Stimulated activated naive CD4-positive, alpha-beta T cell (primary cell): ENCODE measurements at regions not wholly inside any gene's neighbourhood (a gene's known extent, or its start where the extent isn't known, plus 50 kb on each side); places are given as distances from the start of the nearest gene placed in this dataset.

Experiments
- DNase-seq, 6 experiments: peaks; one replicate each; lab custom pipeline; 2025; lab: John Stamatoyannopoulos, UW

DNA sequence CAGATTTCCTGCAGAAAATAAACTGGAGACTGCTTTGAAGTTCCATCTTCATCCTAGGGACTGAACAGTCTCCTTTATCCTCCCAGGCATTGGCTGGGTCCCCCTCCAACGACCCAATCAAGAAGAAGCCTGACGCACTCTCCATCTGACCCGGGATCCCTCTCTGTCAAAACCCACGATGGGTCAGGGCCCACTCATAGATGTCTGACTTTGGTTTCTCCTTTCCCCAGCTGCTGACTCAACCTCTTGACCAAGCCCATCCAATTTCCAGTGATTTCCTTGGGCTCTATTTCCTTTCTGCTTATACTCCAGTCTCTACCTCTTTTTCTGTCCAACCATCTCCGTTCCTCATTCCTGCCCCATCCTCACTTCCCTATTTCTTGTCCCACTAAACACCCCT is 189.7 kb downstream of the MIAT start:
- DNase-seq: no peak

DNA sequence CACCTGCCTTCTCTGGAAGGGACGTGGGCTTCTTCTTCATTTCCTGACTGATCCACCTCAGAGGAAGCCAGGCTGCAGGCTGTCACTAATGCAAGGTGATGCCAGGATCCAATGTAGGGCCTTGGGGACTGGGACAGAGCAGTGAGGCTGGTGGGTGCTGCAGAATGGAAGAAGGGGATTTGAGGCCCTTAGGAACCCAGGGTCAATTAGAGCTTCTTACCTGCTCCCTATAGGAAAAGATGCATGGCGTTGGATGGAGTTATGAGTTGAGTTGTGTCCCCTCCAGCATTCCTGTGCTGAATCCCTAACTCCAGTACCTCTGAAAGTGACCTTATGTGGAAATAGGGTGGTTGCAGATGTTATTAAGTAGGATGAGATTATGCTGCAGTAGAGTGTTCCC is 190.4 kb downstream of the MIAT start:
- DNase-seq: no peak

DNA sequence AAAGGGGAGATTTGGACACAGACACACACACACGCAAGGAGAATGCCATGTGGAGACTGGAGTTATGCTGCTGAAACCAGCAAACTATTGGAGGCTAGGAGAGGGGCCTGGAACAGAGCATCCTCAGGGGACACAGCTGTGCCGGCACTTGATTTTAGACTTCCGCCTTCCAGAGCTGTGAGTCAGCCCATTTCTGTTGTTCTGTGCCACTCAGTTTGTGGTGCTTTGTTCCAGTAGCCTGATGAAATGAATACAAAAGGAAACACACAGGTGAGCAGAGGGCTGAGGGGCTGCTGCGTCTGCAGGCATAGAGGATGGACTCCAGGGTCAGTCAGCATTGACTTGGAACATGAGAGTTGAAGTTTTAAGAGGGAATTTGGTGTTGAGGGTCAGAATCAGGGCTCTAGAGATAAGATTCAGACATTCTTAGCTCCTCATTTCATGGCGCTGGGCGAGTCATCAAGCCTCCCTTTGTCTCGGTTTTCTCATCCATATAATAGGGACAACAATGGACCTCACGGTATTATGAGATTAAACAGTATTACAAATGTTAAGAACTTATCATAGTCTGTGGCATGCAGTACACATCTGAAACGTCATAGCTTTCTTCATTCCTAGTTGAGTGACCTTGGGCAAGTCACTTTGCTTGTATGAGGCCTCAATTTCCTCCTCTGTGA is 191.0 kb downstream of the MIAT start:
- no peak for DNase-seq

DNA sequence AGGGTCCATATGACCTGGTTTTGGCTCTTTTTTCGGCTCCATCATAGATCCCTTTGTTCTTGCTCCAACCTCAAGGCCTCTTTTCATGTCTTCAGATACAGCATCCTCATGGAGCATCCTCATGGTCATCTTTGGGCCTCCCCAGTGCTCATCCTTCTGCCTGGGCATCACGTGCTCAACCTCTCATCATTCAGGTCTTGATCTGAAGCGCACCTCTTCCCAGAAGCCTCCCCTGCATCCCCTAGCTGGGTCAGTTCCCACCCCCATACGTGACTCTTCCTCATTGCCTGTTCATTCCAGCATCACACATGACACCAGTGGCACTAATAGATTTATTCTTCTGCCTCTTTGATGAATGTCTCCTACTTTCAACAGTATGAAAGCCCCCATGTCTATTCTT is 192.2 kb downstream of the MIAT start:
- no peak for DNase-seq

DNA sequence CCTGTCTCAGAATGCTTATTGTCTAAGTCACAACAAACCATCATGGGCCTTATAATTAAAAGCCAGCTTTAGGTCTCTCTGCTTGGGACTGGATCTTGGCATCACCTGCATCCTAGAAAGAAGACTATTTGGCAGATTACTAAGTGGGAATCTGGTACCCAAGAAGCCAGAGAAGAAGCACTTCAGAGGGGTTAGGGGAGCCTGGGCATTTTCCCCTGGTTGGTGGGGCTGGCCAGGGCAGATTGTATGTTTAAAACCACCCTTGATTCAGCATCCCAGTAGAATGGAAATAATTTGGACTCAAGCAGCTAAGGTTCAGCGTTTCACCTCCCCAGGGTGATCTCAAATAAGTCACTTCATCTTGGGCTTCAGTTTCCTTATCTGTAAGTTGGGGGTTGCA is 193.7 kb downstream of the MIAT start:
- no peak for DNase-seq

DNA sequence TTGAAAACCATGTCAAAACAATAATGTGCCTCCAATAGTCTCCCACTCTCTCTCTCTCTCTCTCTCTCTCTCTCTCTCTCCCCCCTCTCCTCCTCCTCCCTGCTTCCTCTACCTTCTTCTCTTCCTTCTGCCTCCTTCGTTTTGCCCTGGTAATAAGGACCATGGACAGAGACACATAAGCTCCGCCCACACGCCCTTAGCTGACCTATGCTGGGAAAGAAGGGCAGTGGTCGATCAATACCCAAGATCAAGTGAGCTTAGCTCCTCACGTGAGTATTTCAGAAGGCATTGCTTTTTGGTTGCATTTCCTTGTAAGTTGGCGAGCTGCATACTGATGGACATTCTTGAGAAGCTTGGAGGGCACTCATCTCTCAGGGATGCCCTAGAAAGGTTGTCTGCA is 194.8 kb downstream of the MIAT start:
- no peak for DNase-seq

DNA sequence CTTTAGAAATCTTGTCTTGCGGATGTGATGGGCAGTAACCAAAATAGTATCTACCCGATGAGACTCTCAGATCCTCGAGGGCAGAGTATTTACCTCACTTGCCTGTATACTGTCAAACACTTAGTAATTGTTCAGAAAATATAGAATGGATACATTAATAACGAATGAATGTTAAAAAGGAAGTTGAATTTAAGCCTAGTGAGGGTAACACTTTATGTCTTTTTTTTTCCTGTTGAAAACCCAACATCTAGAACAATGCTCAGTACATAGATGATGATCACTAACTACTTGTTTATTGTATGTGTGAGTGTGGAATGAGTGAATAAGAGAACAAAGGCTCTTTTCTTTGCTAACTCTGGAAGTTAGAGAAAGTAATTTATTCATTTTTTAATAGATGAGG is 195.7 kb downstream of the MIAT start:
- DNase-seq: no peak

DNA sequence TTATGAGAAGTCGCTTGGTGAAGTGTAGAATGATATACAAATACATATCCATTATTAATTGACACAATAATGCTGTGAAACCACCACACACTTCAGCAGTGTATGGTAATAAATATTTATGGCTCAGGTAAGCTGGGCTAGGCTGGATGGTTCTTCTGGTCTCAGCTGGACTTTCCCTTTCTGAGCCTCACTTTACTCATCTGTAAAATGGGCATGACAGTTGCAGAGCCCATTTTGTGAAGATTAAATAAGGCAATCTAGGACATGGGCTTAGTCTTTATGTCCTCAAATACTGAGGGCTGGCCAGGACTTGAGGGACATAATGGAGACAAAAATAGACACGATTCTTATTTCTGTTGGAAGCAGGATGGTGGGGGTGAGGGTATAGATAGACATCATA is 196.1 kb downstream of the MIAT start:
- DNase-seq: no peak

DNA sequence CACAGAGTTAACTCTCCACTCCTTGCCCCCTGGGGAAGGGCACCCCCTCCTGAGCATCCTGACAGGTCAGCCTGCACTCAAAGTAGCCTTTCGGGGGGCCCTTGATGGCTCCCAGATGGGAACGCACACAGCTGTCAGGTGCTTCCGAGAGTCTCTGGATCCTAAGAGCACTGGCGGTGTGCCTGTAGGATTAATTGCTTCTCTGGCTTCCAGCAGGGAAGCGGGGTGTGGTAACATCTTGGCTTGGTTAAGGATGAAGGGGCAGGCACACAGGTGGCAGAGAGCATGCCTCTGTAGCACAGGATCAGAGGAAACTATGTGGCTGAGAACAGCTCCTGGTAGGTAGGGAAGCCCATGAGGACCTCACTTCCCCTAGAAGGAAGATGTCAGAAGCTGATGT is 199.8 kb downstream of the MIAT start:
- no peak for DNase-seq

DNA sequence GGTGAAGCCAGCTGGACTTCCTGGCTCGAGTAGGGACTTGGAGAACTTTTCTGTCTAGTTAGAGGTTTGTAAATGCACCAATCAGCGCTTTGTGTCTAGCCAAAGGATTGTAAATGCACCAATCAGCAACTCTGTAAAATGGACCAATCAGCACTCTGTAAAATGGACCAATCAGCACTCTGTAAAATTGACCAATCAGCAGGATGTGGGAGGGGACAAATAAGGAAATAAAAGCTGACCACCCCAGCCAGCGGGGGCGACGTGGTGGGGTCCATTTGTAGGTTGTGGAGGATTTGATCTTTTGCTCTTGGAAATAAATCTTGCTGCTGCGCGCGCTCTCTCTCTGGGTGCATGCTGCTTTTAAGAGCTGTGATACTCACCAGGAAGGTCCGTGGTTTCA is 202.9 kb downstream of the MIAT start:
- DNase-seq: no peak

DNA sequence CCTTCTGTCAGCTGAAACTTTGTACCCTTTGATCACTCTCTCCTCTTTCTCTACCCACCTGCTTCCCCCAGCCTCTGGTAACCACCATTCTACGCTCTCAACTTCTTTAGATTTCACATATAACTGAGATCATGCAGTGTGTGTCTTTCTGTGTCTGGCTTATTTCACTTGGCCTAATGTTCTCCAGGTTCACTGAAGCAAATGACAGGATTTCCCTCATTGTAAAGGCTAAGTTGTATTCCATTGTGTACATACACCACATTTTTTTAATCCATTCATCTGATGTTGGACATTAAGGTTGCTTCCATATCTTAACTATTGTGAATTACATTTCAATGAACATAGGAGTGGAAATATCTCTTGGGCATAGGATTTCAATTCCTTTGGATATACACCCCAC is 207.6 kb downstream of the MIAT start:
- DNase-seq: no peak

DNA sequence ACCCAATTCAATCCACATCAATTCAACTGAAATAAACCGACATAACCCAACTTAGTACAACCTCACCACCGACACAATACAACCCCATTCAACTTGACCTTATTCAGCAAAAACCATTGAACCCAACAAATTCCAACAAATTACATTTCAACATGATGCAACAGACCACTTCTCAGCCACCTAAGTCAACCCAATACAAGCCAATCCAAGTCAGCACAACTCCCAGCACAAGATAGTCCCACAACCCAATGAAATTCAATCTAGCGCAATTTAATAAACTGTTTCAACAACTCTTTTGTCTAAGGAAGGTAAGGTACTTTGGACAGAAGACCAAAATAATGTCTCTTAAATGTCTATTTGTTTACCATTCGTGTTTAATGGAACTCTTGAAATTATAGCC is 226.0 kb downstream of the MIAT start:
- DNase-seq: no peak

DNA sequence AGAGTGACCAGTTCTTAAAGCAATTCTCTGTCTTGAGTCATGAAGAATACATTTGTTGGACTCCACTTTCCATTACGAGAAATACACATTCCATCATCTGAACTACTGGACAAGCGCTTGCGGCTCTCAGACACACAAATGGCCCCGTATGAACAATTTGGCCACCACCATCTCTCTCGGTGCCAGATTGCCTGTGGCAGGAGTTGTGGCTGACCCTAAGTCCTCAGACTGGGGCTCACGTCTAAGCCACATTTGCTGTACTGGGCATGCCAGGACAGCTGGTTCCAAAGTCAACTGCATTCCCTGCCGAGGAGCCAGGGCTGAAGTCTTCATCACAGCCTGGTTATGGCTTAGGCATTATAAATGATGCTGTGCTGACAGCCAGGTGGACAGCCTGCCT is 227.5 kb downstream of the MIAT start:
- DNase-seq: no peak

DNA sequence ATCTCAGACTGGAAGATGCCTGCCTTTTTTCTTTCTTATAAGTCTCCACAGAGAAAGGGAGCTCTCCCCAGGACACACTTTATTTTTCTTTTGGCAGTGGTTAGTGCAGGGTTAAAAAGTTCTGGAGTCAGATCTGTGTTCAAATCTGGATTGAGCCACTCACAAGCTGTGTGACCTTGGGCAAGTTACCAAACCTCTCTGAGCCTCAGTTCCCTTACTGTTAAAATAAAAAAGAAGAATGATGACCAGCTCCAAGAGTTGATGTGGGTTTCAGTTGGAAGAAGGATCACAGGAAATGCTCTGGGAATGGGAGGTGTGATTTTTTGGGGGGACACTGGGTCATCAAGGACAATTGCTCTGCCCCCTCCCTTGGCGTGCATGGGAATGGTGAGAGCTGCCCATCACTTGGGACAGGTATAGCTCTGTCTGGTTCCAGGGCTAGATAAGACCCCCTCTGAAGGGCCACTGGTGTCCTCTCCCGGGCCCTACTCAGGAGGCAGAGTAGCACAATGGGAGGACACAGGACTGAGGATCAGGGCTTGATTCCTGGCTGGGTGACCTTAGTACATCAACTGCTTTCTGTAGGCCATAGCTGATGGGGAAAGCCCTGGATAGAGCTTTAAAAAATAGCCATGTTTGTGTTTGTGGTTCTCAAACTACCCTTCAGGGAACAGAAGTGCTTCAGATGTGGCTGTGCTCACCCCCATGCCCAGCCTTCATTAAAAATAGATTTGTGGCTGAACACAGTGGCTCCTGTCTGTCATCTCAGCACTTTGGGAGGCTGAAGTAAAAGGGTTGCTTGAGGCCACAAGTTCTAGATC is 228.3 kb downstream of the MIAT start:
- DNase-seq: no peak

DNA sequence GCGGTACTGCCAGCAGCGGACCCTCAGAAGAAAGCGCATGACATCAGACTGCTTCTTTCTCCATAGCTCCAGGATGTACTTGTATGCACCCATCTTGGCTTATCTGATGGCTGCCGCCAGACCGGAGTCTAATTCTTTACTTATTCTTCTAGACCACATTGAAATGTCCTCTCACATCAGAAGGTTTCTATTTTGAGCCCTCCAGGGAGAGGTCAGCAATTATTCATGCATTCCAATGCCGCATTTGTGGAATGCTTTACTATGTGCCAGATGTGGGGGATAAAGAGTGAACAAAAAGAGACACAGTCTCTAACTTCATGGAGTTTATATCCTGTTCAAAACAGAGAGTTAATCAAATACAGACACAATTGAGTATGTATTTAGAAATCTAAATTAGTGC is 230.1 kb downstream of the MIAT start:
- DNase-seq: no peak

DNA sequence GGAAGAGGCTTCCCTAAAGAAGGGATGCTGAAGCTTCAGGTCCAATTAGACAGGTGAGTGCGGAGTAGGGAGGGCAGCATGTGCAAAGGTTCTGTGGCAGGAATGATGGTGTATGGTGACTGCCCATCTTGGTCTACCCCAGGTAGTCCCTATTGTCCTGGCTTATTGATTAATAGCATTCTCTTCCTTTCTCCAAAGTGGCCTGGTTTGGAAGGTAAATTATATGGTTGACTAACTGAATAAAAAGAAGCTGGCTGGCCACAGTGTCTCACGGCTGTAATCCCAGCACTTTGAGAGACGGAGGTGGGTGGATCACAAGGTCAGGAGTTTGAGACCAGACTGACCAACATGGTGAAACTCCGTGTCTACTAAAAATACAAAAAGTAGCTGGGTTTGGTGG is 230.5 kb downstream of the MIAT start:
- DNase-seq: no peak

DNA sequence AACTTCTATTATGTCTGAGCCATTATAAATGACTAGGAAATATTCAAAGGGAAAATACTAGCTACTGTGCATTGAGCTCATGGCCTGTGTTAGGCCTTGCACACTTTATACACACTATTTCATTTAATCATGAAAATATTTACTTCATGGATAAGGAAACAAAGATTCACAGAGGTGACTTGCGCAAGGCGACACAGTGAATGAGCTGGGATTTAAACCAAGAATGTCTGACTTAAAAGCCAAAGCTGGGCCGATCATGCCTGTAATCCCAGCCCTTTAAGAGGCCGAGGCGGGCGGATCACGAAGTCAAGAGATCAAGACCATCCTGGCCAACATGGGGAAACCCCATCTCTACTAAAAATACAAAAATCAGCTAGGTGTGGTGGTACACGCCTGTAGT is 231.5 kb downstream of the MIAT start:
- no peak for DNase-seq

DNA sequence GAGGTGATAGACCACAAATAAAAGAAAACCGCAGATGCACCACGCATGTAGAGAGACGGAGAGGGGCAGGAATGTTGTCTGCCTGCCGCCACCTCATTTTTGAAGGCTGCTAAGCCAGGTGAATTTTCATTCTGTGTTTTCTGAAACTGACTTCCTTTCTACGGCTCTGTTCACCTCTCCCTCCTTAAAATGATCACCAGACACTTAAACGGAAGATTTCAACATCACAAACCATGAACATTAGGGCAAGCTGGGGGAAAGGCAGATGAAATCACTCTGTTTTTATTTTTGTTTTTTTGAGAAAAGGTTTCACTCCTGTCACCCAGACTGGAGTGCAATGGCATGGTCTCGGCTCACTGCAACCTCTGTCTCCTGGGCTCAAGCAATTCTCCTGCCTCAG is 232.4 kb downstream of the MIAT start:
- DNase-seq: no peak

DNA sequence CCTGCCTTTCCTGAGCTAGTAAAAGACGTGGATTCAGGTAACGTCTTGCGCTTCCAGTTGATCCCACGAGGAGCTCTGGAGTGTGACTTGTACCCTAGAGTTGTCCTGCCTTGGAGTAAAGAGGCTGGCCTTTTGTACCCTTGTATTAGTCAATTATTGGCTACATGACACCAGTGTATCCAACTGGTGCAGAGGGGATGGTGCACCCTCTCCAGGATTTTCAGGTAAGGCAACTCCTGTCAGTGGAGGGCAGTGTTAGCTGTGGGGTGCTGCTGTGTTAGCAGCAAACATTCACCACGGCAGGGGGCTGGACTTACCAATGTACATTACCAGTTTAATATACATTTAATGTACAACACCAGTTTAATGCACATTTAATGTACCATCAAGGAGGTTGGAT is 233.5 kb downstream of the MIAT start:
- DNase-seq: no peak

DNA sequence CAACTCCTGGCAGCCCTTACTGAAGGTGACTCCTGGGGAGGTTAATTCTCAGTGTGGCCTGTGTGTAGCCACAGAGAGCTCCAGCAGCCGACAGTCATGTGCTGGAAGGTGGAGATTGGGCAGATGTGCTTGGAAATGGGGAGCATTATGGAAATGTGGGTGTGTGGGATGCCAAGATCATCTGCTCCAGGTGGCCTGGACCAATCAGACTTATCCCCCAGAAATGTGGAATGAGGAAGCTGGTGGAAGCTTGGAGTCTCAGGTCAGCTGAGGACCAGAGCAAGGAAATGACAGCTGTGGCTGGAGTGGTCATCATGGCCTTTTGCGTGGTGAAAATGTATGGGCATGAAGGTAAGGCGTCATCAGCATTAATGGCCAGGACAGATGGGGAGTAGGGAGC is 234.0 kb downstream of the MIAT start:
- DNase-seq: no peak

DNA sequence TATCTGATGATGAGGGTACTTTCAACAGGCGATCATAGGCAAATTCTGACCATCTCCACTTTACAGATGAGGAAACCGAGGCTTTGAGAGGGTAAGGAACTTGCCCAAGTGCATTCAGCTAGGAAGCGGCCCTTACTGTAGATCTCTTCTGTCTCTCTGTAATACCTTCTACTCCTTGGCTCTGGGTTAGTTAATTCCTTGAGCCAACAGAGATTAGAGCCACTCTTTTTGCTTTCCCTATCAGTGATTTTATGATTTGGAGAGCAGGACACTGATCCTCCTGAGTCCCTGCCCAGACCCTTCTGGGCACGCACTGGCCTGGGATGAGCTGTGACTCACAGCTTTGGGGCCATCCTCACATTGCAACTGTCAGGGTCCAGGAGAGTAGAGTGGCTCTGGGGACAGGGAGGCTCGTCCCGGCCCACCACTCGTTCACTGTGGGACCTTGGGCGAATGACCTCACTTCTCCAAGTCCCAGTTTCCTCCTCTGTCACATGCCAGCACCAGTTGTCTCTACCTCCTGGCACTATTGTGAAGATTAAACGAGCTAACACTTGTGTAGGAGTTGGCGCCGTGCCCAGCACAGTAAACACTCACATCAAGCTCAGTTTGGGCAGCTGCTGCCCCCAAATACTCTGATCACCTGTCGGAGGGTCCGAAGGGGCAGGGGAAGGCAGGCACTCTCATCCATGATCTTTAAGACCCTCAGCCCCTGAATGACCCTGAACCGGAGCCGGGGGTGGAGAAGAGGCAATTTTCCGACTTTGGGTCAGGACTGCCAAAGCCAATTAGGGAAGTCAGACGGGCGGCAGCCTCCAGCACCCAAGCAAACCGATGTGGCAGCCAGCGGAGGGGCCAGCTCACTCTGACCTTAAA is 235.0 kb downstream of the MIAT start:
- DNase-seq: no peak

DNA sequence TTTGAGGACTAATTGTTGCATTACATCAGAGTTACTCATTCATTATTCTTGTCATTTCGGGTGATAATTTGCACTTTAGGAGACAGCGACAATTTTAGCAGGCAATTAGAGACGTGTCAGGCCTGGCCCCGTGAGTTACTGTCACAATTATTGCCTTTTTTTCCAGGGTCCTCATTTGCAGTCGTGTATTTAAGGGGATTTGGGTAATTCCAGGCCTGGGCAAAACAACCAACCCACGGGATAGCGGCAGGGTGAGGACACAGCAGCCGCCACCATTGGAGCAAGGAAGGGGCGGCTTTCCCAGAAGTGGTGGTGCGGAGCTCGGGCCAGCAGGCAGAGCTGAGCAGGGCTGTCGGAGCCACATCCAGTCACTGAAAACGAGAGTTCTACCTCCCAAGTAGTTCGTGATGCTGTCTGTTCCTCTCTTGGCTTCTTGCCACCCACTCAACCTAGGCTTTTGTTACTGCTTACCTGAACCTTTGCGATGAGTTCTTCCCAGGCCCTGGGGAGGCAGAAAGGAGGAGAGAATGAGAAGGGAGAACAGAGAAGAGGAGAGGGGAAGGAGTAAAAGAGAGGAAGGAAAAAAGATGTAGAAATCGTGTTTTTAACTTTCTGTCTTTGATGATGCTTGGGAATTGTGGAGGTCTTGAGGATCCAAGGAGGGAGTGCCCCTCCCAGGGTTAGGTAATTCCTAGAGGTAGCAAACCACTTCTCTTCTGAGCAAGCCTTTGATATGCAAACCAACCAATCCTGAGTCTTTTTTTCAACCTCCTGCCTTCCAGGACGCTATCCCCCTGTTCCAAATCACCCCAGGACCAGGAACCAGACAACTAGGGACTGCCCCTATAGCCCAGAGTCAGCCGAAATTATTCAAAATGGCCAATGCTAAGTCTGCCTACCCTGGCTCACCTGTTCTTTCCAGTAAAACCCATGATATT is 236.1 kb downstream of the MIAT start:
- DNase-seq: no peak
